HL-60/S4 treated with retinoic acid at 250 ng/mL for 4 days and 3 days (cell line): ENCODE measurements at regions not wholly inside any gene's neighbourhood (a gene's known extent, or its start where the extent isn't known, plus 50 kb on each side); places are given as distances from the start of the nearest gene placed in this dataset.

Source experiments
- in situ Hi-C: fragments of 300-500 bp; cut with MboI; formaldehyde crosslinking; loops from 2 replicates; pipeline ENCODE4 v1.7.0; 2022; ENCODE audit warnings: low sequenced_read_pairs

- in situ Hi-C loops = no loop called here
Measured at GRCh38 chr11:80505771-80506170, 1064.9 kb upstream of the TENM4 start.

DNA sequence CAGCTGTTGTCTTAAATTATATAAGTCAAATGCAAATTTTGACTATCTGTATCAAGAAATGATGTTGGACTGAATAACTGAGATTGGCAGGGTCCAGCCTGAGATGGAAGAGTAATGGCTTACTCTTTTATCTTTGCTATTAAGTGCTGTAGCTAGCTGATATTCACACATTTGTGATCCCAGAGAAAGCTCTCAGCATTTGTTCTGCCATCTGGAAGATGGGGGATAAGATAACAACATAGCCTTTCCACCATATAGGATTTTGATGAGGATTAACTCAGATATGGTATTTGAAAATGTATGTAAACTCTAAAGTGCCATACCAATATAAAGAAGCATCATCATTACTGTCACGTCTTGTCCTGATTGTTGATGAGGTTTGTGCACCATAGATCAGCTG, 1063.2 kb upstream of the TENM4 start:
- in situ Hi-C loops = no loop called here

DNA sequence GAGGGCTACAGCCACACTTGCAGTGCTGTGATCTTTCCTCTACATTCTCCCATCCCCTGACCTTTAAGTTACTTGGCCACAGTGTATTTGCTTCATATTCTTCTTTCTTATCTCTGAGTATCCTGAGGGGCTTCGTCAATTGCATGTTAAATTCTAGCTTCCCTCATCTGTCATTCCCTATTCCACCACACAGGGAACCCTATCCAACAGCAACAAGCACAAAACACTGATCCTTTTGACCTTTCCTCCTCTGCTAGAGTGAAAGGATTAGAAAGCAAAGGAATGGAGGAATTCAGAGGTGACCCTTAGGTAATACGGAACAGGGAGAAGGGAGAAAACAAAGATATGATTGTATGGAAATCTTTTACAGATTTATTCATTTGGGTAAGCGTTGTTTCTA, 1061.7 kb upstream of the TENM4 start:
- in situ Hi-C loops = no loop called here

GRCh38 chr11:80495116-80495515, 1054.3 kb upstream of the TENM4 start:
- in situ Hi-C loops = no loop called here

DNA sequence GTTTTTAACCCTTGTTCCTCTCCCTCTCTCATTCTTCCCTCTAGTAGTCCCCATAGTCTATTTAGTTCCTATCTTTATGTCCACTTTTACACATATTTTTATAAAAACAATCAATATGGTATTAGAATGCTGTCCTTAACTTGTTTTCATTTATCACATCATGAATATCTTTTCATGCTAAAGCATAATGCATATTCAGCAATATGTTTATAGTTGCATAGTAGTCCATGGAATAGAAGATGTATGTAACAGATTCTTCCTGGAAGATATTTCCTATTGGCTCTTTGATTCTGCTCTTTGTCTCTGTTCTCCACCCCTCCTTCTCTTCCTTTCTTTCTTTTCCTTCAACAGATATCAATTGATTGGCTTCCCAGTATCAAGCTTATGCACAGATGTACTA, 1047.1 kb upstream of the TENM4 start:
- in situ Hi-C loops = no loop called here

- in situ Hi-C loops = no loop called here
Measured at GRCh38 chr11:80486678-80487077, 1045.8 kb upstream of the TENM4 start.

DNA sequence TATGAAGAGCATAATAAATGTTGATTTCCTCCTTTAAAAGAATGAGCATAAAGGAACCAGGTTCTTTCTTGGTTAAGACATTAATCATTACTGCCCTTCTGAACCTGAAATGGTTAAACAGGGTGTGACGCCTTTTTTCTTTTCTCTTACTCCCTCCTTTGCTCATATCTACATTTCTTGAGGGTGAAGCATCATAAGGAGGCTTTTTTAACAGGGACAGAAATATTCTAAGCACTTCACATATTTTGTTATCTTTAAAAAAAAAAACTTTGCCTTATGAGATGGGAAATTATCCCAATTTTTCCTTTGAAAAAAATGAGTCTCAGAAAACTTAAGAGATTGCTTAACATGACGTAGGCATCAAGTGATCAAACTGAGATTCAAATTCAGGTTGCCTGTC, 1036.3 kb upstream of the TENM4 start:
- in situ Hi-C loops = no loop called here

- in situ Hi-C loops = no loop called here
Measured at GRCh38 chr11:80473562-80473961, 1032.7 kb upstream of the TENM4 start.

GRCh38 chr11:80469871-80470270, 1029.0 kb upstream of the TENM4 start:
- in situ Hi-C loops = no loop called here

DNA sequence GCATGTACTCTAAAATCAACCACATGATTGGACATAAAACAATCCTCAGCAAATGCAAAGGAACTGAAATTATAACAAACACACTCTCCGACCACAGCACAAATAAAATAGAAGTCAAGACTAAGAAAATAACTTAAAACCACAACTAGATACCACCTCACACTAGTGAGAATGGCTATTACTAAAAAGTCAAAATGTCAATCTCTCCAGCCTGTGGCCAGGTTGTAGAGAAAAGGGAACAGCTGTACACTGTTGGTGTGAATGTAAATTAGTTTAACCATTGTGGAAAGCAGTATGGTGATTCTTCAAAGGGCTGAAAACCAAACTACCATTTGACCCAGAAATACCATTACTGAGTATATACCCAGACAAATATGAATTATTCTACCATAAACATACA, 1025.7 kb upstream of the TENM4 start:
- in situ Hi-C loops = no loop called here

DNA sequence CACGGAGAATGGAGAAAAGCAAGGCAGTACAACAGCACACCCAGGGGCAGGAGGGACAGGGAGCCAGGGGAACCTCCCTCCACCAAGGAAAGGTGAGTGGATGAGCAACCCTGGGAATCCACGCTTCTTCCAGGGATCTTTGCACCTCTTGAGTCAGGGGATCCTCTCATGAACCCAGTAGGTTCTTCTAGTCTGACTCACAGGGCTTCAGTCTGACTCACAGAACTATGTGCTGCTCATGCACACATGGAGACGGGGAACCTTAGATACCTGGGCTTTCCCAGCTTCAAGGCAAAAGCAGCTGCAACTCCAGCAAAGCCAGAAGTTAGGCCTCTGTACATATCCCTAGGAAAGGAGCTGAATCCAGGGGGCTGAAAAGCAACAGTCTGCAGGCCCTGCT, 1021.4 kb upstream of the TENM4 start:
- in situ Hi-C loops = no loop called here

- in situ Hi-C loops = no loop called here
Measured at GRCh38 chr11:80458376-80458775, 1017.5 kb upstream of the TENM4 start.

- in situ Hi-C loops = no loop called here
Measured at GRCh38 chr11:80457823-80458222, 1017.0 kb upstream of the TENM4 start.

GRCh38 chr11:80455818-80456217, 1015.0 kb upstream of the TENM4 start:
- in situ Hi-C loops = no loop called here

GRCh38 chr11:80451105-80451504, 1010.3 kb upstream of the TENM4 start:
- in situ Hi-C loops = no loop called here

DNA sequence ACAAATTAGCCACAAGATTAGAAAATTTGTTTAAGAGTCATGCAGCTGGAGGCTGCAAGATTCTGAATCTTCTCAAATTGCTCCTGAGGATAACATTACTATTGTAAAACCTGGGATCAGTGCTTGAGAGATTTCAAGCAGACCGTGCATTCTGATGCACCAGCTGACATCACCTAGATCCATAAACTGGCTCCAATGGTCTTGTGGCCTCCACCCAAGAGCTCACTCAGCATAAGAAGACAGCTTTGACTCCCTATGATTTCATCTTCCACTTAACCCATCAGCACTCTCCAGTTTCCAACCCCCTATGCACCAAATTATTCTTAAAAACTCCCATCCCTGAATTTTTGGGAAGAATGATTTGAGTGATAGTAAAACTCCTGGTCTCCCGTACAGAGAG, 1007.9 kb upstream of the TENM4 start:
- in situ Hi-C loops = no loop called here

DNA sequence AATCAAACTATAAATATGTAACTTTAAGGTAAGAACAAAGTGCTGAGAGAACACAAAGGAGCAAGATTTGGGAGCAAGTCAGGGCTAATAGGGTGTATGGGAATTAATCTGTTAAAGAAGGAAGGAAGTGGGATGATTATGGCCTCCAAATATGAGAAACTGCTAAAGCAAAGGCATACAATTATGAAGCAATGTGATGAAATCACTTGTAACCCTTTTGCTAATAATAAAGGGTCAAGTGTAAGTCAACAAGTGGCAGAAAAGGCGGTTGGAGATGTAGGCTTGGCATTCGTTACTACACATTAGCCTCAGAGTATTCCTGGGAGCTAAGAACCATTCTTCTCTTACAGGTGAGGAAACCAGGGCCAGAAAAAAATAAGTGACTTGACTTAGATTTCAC, 1002.3 kb upstream of the TENM4 start:
- in situ Hi-C loops = no loop called here

GRCh38 chr11:80441821-80442220, 1001.0 kb upstream of the TENM4 start:
- in situ Hi-C loops = no loop called here

DNA sequence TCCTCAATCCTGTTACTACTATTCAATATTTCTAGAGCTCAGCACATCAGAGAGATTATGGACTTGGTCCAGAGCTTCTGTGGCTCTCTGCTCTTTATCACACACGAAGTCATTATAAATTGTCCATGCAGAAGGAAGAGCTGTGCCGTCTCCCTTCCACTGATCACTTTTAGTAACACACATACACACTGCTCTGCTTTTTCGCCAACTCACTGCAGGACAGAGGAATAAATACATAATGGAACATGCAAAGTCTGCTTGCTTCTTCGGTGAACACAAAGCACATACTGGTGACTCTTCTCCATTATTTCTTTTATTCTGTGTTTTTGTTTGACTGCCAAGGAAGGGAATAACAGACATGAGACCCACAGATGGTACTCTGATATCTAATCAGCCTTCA, 1000.0 kb upstream of the TENM4 start:
- in situ Hi-C loops = no loop called here

- in situ Hi-C loops = no loop called here
Measured at GRCh38 chr11:80436547-80436946, 995.7 kb upstream of the TENM4 start.

- in situ Hi-C loops = no loop called here
Measured at GRCh38 chr11:80435345-80435744, 994.5 kb upstream of the TENM4 start.

- in situ Hi-C loops = no loop called here
Measured at GRCh38 chr11:80432057-80432456, 991.2 kb upstream of the TENM4 start.

DNA sequence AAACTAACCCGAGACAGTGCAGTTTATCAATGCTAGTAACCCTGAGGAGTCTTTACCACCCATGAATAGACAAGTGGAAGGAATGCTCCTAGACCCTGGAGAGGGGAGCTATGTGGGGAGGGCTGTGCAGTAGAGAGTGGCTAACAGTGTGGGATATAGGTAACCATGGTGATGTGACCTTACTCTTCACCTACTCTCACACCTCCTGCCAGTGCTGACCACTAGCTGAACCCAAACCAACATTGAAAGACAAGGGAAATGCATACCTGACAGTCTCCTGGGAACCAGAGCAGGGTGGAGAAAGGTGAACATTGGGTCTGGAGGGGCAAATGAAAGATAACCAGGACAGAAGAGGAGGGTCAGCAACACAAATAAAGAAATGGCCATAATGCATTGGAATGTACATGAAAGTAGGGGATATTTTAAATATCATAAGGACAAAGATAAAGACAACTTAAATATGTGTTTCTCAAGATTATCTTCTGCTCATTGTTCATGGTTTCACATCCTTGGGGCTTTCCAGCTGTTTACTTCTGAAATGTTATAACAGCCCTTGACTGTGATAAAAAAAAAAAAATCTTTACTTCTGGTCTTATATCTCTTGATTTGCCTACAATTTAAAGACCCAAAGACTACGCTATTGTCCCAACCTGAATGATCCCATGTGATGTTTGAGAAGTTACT, 983.3 kb upstream of the TENM4 start:
- in situ Hi-C loops = no loop called here
